Endodermal cell (in vitro differentiated cells): ENCODE measurements at regions not wholly inside any gene's neighbourhood (a gene's known extent, or its start where the extent isn't known, plus 50 kb on each side); places are given as distances from the start of the nearest gene placed in this dataset.

Source experiments
- DNase-seq: peaks from one replicate; pipeline ENCODE4 v3.0.0-alpha.2; 2017
- H3K27ac ChIP-seq: 2 replicates; pipeline ENCODE4 v1.5.1; 2013; ENCODE audit warnings: mild to moderate bottlenecking, low read depth, low read length, moderate library complexity
- H3K27me3 ChIP-seq: 2 replicates; pipeline ENCODE4 v1.6.1; 2013; ENCODE audit warnings: mild to moderate bottlenecking, low read length, moderate library complexity; ENCODE audit not compliant: insufficient read depth, control insufficient read depth, poor library complexity, severe bottlenecking
- H3K36me3 ChIP-seq: 2 replicates; pipeline ENCODE4 v1.7.0; 2013; ENCODE audit warnings: mild to moderate bottlenecking, low read length, moderate library complexity; ENCODE audit not compliant: control insufficient read depth, insufficient read depth
- H3K4me1 ChIP-seq: one replicate; pipeline ENCODE4 v1.7.0; 2013; ENCODE audit warnings: low read length; ENCODE audit not compliant: control insufficient read depth, insufficient read depth
- H3K4me3 ChIP-seq: 2 replicates; pipeline ENCODE4 v1.5.1; 2013; ENCODE audit warnings: mild to moderate bottlenecking, low read length, moderate library complexity
- H3K9ac ChIP-seq: 2 replicates; pipeline ENCODE4 v1.6.1; 2013; ENCODE audit warnings: mild to moderate bottlenecking, low read length, moderate library complexity; ENCODE audit not compliant: poor library complexity, severe bottlenecking; ENCODE audit errors: extremely low read depth
- H3K9me3 ChIP-seq: 2 replicates; pipeline ENCODE4 v1.6.1; 2013; ENCODE audit warnings: mild to moderate bottlenecking, low read length, moderate library complexity; ENCODE audit not compliant: control insufficient read depth
- H3K27ac Mint-ChIP-seq: 2 replicates; pipeline ENCODE4 v1.8.0; 2020; ENCODE audit warnings: mixed read lengths
- H3K27me3 Mint-ChIP-seq: 2 replicates; pipeline ENCODE4 v1.8.0; 2021; ENCODE audit warnings: mild to moderate bottlenecking, mixed read lengths; ENCODE audit not compliant: insufficient read depth
- H3K36me3 Mint-ChIP-seq: 2 replicates; pipeline ENCODE4 v1.8.0; 2020; ENCODE audit warnings: low read depth, mixed read lengths
- H3K4me1 Mint-ChIP-seq: 2 replicates; pipeline ENCODE4 v1.8.0; 2020; ENCODE audit warnings: mixed read lengths
- H3K4me3 Mint-ChIP-seq: 2 replicates; pipeline ENCODE4 v1.8.0; 2020; ENCODE audit warnings: mild to moderate bottlenecking, moderate library complexity, mixed read lengths
- H3K9me3 Mint-ChIP-seq: 2 replicates; pipeline ENCODE4 v1.8.0; 2020; ENCODE audit warnings: mild to moderate bottlenecking, mixed read lengths
- CTCF ChIP-seq: fragments of 200-600 bp; sonication (generic); conservative IDR thresholded peaks from 2 replicates; pipeline ENCODE4 v1.5.0; 2021; ENCODE audit warnings: antibody characterized with exemption, mild to moderate bottlenecking
- WGBS, 2 experiments: methylation state at CpG; one replicate each; pipeline versions ENCODE4 v1.1.5 to v1.1.7; 2013; ENCODE audit warnings: missing lambda C conversion rate in 2 of 2, mixed read lengths in 1 of 2; ENCODE audit not compliant: insufficient coverage in 1 of 2, insufficient read length in 1 of 2; 5-methylcytosine and 5-hydroxymethylcytosine counted together

DNA sequence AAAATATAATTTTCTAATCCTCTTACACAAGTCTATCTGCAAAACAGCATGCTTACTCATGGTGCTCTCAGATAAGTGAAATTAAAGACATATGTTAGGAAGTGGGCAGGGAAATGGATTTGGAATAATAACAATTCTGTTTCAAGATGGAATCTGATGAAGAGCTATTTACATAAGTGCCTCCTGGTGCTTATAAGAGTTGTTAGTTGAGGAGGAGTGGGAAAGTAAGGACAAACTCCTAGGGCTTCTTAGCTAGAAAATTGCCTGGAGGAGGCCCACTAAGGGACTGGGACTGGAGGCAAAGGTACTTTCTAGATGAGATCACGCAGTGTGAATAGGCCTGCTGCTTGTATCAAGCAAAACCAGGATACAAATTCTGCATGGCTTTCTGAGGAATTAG lies 939.8 kb downstream of the GLUD2 start:
- 100% methylated on average over 1 of the region's 1 CpG; no CpG with 5 or more reads in 1 of the 2 experiments for WGBS, 2 experiments
- H3K9ac ChIP-seq = no peak overlapping the region
- Mint-ChIP-seq H3K36me3 (no peaks in the 10 kb centered on the region), H3K4me3 (no peak overlapping the region), H3K4me1 (no peaks in the 10 kb centered on the region), H3K9me3 (peaks cover 53% of the 10 kb centered on the region), H3K27me3 (no peaks in the 10 kb centered on the region), H3K27ac (no peak overlapping the region)
- no peaks in the 10 kb centered on the region for H3K4me1 ChIP-seq
- TF ChIP-seq CTCF = no peak
- H3K36me3 ChIP-seq = no peaks in the 10 kb centered on the region
- no peak overlapping the region for H3K27ac ChIP-seq
- no peaks in the 10 kb centered on the region for H3K27me3 ChIP-seq
- no peak overlapping the region for H3K4me3 ChIP-seq
- H3K9me3 ChIP-seq = no peaks in the 10 kb centered on the region
- no peak for DNase-seq

DNA sequence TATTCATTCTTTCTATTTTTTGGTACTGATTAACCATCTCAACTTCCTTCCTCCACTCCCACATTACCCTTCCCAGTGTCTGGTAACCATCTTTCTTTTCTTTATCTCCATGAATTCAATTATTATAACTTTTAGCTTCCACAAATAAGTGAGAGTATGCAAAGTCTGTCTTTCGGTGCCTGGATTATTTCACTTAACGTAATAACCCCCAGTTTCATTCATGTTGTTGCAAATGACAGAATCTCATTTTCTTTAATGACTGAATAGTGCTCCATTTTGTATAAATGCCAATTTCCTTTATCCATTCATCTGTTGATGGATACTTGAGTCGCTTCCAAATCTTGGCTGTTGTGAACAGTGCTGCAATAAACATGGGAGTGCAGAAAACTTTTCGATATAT lies 940.4 kb downstream of the GLUD2 start:
- Histone ChIP-seq H3K27me3 (no peaks in the 10 kb centered on the region), H3K4me3 (no peak overlapping the region), H3K27ac (no peak overlapping the region), H3K4me1 (no peaks in the 10 kb centered on the region), H3K9ac (no peak overlapping the region), H3K9me3 (no peaks in the 10 kb centered on the region), H3K36me3 (no peaks in the 10 kb centered on the region)
- H3K27me3 Mint-ChIP-seq = no peaks in the 10 kb centered on the region
- H3K4me3 Mint-ChIP-seq = no peak overlapping the region
- WGBS, 2 experiments = 91% methylated on average over 2 of the region's 4 CpGs; no CpG with 5 or more reads in 1 of the 2 experiments
- no peak overlapping the region for H3K27ac Mint-ChIP-seq
- H3K36me3 Mint-ChIP-seq = no peaks in the 10 kb centered on the region
- no peaks in the 10 kb centered on the region for H3K4me1 Mint-ChIP-seq
- DNase-seq = no peak
- peaks cover 50% of the 10 kb centered on the region for H3K9me3 Mint-ChIP-seq
- no peak for TF ChIP-seq CTCF

DNA sequence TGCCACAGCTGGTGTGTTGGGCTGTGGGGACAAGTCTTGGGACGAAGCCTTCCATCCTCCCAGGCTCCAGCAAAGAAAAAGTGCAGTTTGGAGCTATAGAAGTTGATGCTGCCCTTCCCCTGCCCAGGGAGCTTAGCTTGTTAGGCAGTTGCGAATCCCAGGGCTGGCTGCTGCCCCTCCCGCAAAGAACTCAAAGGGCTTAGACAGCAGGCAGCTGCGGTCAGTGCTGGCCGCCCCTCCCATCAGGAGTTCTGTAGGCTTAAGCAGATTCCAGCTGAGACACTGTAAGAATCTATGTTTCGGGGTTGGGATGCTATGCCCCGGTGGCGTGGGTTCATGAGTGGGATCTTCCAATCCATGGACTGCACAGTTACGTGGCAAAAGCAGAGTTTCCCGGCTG lies 956.7 kb downstream of the GLUD2 start:
- H3K27me3 ChIP-seq = no peaks in the 10 kb centered on the region
- Mint-ChIP-seq H3K36me3 (no peaks in the 10 kb centered on the region), H3K27me3 (no peaks in the 10 kb centered on the region), H3K4me3 (no peak overlapping the region), H3K4me1 (no peaks in the 10 kb centered on the region), H3K27ac (no peak overlapping the region), H3K9me3 (peaks cover 37% of the 10 kb centered on the region)
- H3K4me1 ChIP-seq = no peaks in the 10 kb centered on the region
- peak; percentile 42 for DNase-seq
- 92% methylated on average over 10 of the region's 10 CpGs; no CpG with 5 or more reads in 1 of the 2 experiments for WGBS, 2 experiments
- H3K4me3 ChIP-seq = no peak overlapping the region
- H3K27ac ChIP-seq = no peak overlapping the region
- TF ChIP-seq CTCF = no peak
- H3K9ac ChIP-seq = no peak overlapping the region
- no peaks in the 10 kb centered on the region for H3K36me3 ChIP-seq
- H3K9me3 ChIP-seq = no peaks in the 10 kb centered on the region
